ENCODE measurements at regions not wholly inside any gene's neighbourhood (a gene's known extent, or its start where the extent isn't known, plus 50 kb on each side); places are given as distances from the start of the nearest gene placed in this dataset.

GRCh38 chr12:86600664-86601231, 344.6 kb upstream of the MGAT4C start:
- Histone ChIP-seq H3K4me3 (no peak overlapping the region), H3K4me1 (no peaks in the 10 kb centered on the region), H3K9me3 (no peaks in the 10 kb centered on the region), H3K36me3 (no peaks in the 10 kb centered on the region), H3K27ac (no peak overlapping the region), H3K27me3 (no peaks in the 10 kb centered on the region)
- 95% methylated on average over 24 of the region's 24 CpGs; no CpG with 5 or more reads in 1 of the 2 donors for WGBS, 2 donors (ENCODE audit: low coverage in 1 of 2)
- no peak for DNase-seq
- in situ Hi-C loops (cut with MboI; ENCODE audit: low pct_ligation_motif_present in 1 of 4, low pct_unique_long_range_greater_than_20kb in 1 of 4, low sequenced_read_pairs in 3 of 4) (no loop called here), intact Hi-C loops (cut with DNase I; ENCODE audit: low total_unique reads) (no loop called here)
- TF ChIP-seq EP300 (IDR thresholded peaks at IDR 0.05; ENCODE audit: low read depth) (no peak), CTCF (IDR thresholded peaks at IDR 0.05) (no peak), POLR2A (IDR thresholded peaks at IDR 0.05) (no peak), POLR2AphosphoS5 (IDR thresholded peaks at IDR 0.05) (no peak)

- in situ Hi-C loops (cut with MboI; ENCODE audit: low pct_ligation_motif_present in 1 of 4, low pct_unique_long_range_greater_than_20kb in 1 of 4, low sequenced_read_pairs in 3 of 4) (no loop called here), intact Hi-C loops (cut with DNase I; ENCODE audit: low total_unique reads) (no loop called here)
- Histone ChIP-seq H3K4me1 (no peaks in the 10 kb centered on the region), H3K4me3 (no peak overlapping the region), H3K27ac (no peak overlapping the region), H3K27me3 (no peaks in the 10 kb centered on the region), H3K36me3 (no peaks in the 10 kb centered on the region), H3K9me3 (no peaks in the 10 kb centered on the region)
- TF ChIP-seq POLR2AphosphoS5 (IDR thresholded peaks at IDR 0.05), result no peak
- no peak for TF ChIP-seq POLR2A (IDR thresholded peaks at IDR 0.05)
- no peak for TF ChIP-seq EP300 (IDR thresholded peaks at IDR 0.05; ENCODE audit: low read depth)
- no peak for TF ChIP-seq CTCF (IDR thresholded peaks at IDR 0.05)
- DNase-seq, result no peak
Measured at GRCh38 chr12:86597431-86597830, 341.2 kb upstream of the MGAT4C start.

GRCh38 chr12:86590296-86590695, 334.1 kb upstream of the MGAT4C start:
- intact Hi-C loops (cut with DNase I; ENCODE audit: low total_unique reads), result no loop called here
- in situ Hi-C loops (cut with MboI; ENCODE audit: low pct_ligation_motif_present in 1 of 4, low pct_unique_long_range_greater_than_20kb in 1 of 4, low sequenced_read_pairs in 3 of 4), result no loop called here
- TF ChIP-seq EP300 (IDR thresholded peaks at IDR 0.05; ENCODE audit: low read depth) (no peak), CTCF (IDR thresholded peaks at IDR 0.05) (no peak), POLR2A (IDR thresholded peaks at IDR 0.05) (no peak), POLR2AphosphoS5 (IDR thresholded peaks at IDR 0.05) (no peak)
- no peaks in the 10 kb centered on the region for H3K9me3 ChIP-seq
- no peaks in the 10 kb centered on the region for H3K36me3 ChIP-seq
- H3K27ac ChIP-seq, result no peak overlapping the region
- no peak for DNase-seq
- H3K4me1 ChIP-seq, result no peaks in the 10 kb centered on the region
- H3K27me3 ChIP-seq, result no peaks in the 10 kb centered on the region
- no peak overlapping the region for H3K4me3 ChIP-seq

- Histone ChIP-seq H3K4me1 (no peaks in the 10 kb centered on the region), H3K27ac (no peak overlapping the region), H3K9me3 (no peaks in the 10 kb centered on the region), H3K4me3 (no peak overlapping the region), H3K36me3 (no peaks in the 10 kb centered on the region), H3K27me3 (no peaks in the 10 kb centered on the region)
- in situ Hi-C loops (cut with MboI; ENCODE audit: low pct_ligation_motif_present in 1 of 4, low pct_unique_long_range_greater_than_20kb in 1 of 4, low sequenced_read_pairs in 3 of 4), result no loop called here
- no peak for DNase-seq
- TF ChIP-seq POLR2AphosphoS5 (IDR thresholded peaks at IDR 0.05) (no peak), CTCF (IDR thresholded peaks at IDR 0.05) (no peak), POLR2A (IDR thresholded peaks at IDR 0.05) (no peak), EP300 (IDR thresholded peaks at IDR 0.05; ENCODE audit: low read depth) (no peak)
- intact Hi-C loops (cut with DNase I; ENCODE audit: low total_unique reads), result no loop called here
Measured at GRCh38 chr12:86574143-86574542, 318.0 kb upstream of the MGAT4C start.

Data from transverse colon (tissue), 4 donors.